Activated CD4-positive, alpha-beta T cell treated with anti-CD3 and anti-CD28 coated beads, Interleukin-2, amount 10 ng/mL, durations not matched to agents 7 days and 5 days (primary cell): ENCODE measurements at regions not wholly inside any gene's neighbourhood (a gene's known extent, or its start where the extent isn't known, plus 50 kb on each side); places are given as distances from the start of the nearest gene placed in this dataset.
"Not testable (repeated sequence)": the region's sequence is repeated elsewhere in the genome, so short reads cannot be mapped to it uniquely, and the experiment has no call there.

Experiments used
- CTCF ChIA-PET: fragments of 350-600 bp; sonication (Branson Sonifier 250); formaldehyde crosslinking; loops from one replicate; lab custom pipeline; 2021; ENCODE audit warnings: antibody characterized with exemption; lab: Charles Lee
- POLR2A ChIA-PET: fragments of 350-600 bp; sonication (Branson Sonifier 250); formaldehyde crosslinking; loops from one replicate; lab custom pipeline; 2021; ENCODE audit warnings: antibody characterized with exemption; lab: Charles Lee
- DNase-seq: peaks from one replicate; pipeline ENCODE4 v3.0.0-alpha.2; 2020
- H3K27ac Mint-ChIP-seq: one replicate; pipeline ENCODE4 v1.8.0; 2021; ENCODE audit warnings: mild to moderate bottlenecking, moderate library complexity, mixed read lengths
- H3K27me3 Mint-ChIP-seq: one replicate; pipeline ENCODE4 v1.8.0; 2021; ENCODE audit warnings: mixed read lengths
- H3K36me3 Mint-ChIP-seq: one replicate; pipeline ENCODE4 v1.8.0; 2021; ENCODE audit warnings: low read depth, mixed read lengths
- H3K4me1 Mint-ChIP-seq: one replicate; pipeline ENCODE4 v1.8.0; 2021; ENCODE audit warnings: mixed read lengths
- H3K4me3 Mint-ChIP-seq: one replicate; pipeline ENCODE4 v1.8.0; 2021; ENCODE audit warnings: mild to moderate bottlenecking, moderate library complexity, mixed read lengths
- H3K9me3 Mint-ChIP-seq: one replicate; pipeline ENCODE4 v1.8.0; 2021; ENCODE audit warnings: mixed read lengths

DNA sequence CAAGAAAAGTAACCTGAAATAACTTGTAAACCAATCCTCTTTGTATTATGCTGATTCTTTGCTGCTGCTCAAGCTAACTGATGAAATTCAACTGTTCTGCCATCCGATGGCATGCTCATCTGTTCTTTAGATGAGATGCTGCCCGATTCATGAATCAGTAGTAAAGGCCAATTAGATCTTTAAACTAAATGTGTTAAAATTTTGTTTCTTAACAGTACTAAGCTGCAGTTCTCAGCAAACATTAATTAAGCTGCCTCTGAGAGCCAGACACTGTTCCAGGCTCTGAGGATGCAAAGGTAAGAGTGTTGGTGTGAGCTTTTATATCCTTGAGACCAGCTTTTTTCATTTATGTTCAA, 77.0 kb upstream of the NT5E start:
- H3K9me3 Mint-ChIP-seq, result no peaks in the 10 kb centered on the region
- H3K27me3 Mint-ChIP-seq, result no peaks in the 10 kb centered on the region
- no peak overlapping the region for H3K4me3 Mint-ChIP-seq
- H3K36me3 Mint-ChIP-seq, result no peaks in the 10 kb centered on the region
- peaks cover 2% of the 10 kb centered on the region for H3K4me1 Mint-ChIP-seq
- ChIA-PET POLR2A (no interaction called here), CTCF (no interaction called here)
- H3K27ac Mint-ChIP-seq, result no peak overlapping the region
- DNase-seq, result no peak

DNA sequence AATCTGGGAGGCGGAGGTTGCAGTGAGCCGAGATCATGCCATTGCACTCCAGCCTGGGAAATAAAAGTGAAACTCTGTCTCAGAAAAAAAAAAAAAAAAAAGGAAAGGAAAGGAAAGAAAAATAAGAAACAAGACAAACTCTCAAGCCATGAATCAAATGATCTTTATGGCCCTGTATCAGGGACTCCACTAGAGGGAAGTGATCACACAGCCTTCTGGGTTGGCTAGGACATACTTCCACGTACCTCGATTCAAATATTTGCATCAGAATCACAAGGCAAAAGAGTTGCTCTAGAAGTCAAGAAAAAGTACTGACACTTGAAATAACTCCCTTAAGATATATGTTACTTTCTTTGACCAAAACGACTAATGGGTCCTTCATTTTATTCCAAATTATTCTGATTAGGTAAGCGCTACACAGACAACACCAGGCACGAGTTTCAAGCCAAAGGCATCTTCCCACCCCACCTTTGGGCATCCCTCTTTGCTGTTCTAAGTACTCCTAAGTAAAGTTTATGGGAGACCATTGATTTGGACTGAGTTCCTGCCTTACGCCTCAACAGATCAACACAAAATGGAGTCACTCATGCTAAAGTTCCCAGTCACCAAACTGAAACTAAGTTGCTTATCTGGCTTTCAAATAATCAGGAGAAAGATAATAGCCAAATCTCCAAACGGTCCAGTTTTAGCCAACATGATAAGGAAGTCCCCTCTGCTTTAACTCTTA, 77.5 kb upstream of the NT5E start:
- Mint-ChIP-seq H3K27me3 (no peaks in the 10 kb centered on the region), H3K4me1 (peaks cover 2% of the 10 kb centered on the region), H3K36me3 (no peaks in the 10 kb centered on the region), H3K4me3 (no peak overlapping the region), H3K27ac (no peak overlapping the region), H3K9me3 (no peaks in the 10 kb centered on the region)
- POLR2A ChIA-PET, result no interaction called here
- CTCF ChIA-PET, result interaction anchor here (0.6 kb wide), 1 partner anchor 45 kb away, joined by 3 read pairs; no protein-coding TSS in a partner anchor
- no peak for DNase-seq

DNA sequence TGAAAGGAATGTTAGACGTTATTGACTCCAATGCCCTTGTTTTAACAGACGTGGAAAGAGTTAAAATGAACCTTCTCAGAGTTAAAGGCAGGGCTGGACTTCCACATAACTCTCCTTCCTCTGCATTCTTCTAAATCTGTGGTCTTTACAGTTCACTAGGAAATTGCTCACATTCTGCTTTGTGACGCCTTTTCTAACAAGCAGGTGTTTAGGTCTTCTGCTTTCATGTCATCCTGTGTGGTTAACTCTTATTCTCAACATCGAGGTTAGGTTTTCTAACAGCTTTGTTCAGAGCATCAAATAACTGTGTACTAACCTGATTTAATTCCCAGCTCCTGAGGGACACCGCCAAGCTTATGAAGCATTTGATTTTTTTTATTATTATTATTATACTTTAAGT, 81.3 kb upstream of the NT5E start:
- no peak for DNase-seq
- Mint-ChIP-seq H3K9me3 (no peaks in the 10 kb centered on the region), H3K27ac (no peak overlapping the region), H3K4me3 (no peak overlapping the region), H3K27me3 (peaks cover 7% of the 10 kb centered on the region), H3K4me1 (peaks cover 2% of the 10 kb centered on the region), H3K36me3 (no peaks in the 10 kb centered on the region)
- ChIA-PET CTCF (no interaction called here), POLR2A (no interaction called here)

- peaks cover 2% of the 10 kb centered on the region for H3K4me1 Mint-ChIP-seq
- no peaks in the 10 kb centered on the region for H3K9me3 Mint-ChIP-seq
- POLR2A ChIA-PET, result no interaction called here
- no peaks in the 10 kb centered on the region for H3K36me3 Mint-ChIP-seq
- no peak overlapping the region for H3K4me3 Mint-ChIP-seq
- DNase-seq, result peak; percentile 7
- H3K27me3 Mint-ChIP-seq, result peaks cover 9% of the 10 kb centered on the region
- no peak overlapping the region for H3K27ac Mint-ChIP-seq
- CTCF ChIA-PET, result no interaction called here
Observed at GRCh38 chr6:85364344-85364743, 85.5 kb upstream of the NT5E start.

GRCh38 chr6:85363870-85364269, 86.0 kb upstream of the NT5E start:
- DNase-seq, result no peak
- Mint-ChIP-seq H3K27ac (no peak overlapping the region), H3K4me1 (peaks cover 2% of the 10 kb centered on the region), H3K9me3 (no peaks in the 10 kb centered on the region), H3K36me3 (no peaks in the 10 kb centered on the region), H3K4me3 (no peak overlapping the region), H3K27me3 (peaks cover 9% of the 10 kb centered on the region)
- ChIA-PET POLR2A (no interaction called here), CTCF (no interaction called here)

DNA sequence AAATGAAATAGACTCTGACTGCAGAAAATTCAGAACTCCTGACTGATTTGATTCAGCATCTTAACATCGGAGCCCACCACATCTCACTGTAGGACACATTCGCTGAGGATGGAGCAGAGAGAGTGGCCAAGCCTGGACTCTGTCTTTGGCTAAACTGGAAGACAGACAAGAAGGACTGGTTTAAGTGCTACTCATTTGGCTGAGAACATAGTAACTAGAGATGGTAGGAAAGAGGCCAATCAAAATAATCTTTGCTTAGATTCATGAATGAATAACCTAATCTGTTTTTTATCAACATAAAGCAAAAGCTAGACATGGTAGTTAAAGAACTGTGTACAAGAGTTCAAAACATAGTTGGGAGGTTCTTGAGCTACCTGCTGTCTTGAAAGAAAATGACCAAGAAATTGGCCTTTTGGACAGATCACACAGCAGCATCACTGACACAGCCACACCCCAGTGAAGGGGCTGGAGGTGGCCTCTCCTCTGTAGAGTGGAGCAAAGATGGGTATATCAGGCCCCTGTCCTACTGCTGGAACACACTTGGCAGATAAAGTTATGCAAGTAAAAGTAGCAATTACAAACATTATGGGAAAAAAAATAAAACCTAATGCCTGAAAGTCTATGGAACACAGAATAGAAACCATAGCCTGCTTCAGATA, 87.1 kb upstream of the NT5E start:
- ChIA-PET POLR2A (no interaction called here), CTCF (interaction anchor here (1.3 to 1.6 kb wide), 2 partner anchors 7 to 289 kb away, joined by 3 to 4 read pairs; no protein-coding TSS in a partner anchor)
- H3K27ac Mint-ChIP-seq, result no peak overlapping the region
- H3K36me3 Mint-ChIP-seq, result no peaks in the 10 kb centered on the region
- H3K9me3 Mint-ChIP-seq, result no peaks in the 10 kb centered on the region
- peaks cover 9% of the 10 kb centered on the region for H3K27me3 Mint-ChIP-seq
- no peaks in the 10 kb centered on the region for H3K4me1 Mint-ChIP-seq
- H3K4me3 Mint-ChIP-seq, result no peak overlapping the region
- DNase-seq, result no peak

DNA sequence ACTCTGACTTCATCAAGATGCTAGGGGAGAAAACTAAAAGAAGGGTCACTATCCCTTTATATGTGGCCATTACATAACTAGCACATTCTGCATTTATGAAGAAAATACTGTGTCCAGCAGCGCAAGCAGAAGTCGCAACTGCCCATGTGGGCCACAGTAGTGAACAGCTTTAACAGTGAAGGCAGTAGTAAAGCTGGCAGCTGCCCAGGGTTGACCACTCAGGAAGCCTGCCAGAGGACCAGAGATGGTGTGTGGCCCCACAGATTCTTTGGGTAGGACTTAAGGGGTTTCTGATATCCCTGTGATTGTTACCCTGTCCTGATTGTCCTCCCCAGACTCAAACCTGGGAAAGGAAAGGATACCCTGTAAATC, 88.3 kb upstream of the NT5E start:
- H3K4me1 Mint-ChIP-seq, result no peaks in the 10 kb centered on the region
- no peak for DNase-seq
- no peak overlapping the region for H3K27ac Mint-ChIP-seq
- CTCF ChIA-PET, result interaction anchor here (1.3 to 2.8 kb wide), 3 partner anchors 9 to 290 kb away, joined by 3 to 12 read pairs (median 4); no protein-coding TSS in a partner anchor
- H3K9me3 Mint-ChIP-seq, result no peaks in the 10 kb centered on the region
- H3K4me3 Mint-ChIP-seq, result no peak overlapping the region
- POLR2A ChIA-PET, result no interaction called here
- no peaks in the 10 kb centered on the region for H3K36me3 Mint-ChIP-seq
- H3K27me3 Mint-ChIP-seq, result peaks cover 2% of the 10 kb centered on the region

- ChIA-PET CTCF (interaction anchor here (0.6 to 2.8 kb wide), 6 partner anchors 9 to 291 kb away, joined by 3 to 12 read pairs (median 4); partner anchors contain the start of gene NT5E), POLR2A (no interaction called here)
- Mint-ChIP-seq H3K36me3 (no peaks in the 10 kb centered on the region), H3K27me3 (peaks cover 2% of the 10 kb centered on the region), H3K4me1 (no peaks in the 10 kb centered on the region), H3K4me3 (no peak overlapping the region), H3K9me3 (no peaks in the 10 kb centered on the region), H3K27ac (no peak overlapping the region)
- DNase-seq, result no peak
Observed at GRCh38 chr6:85360794-85361642, 88.9 kb upstream of the NT5E start.

GRCh38 chr6:85357651-85358050, 92.2 kb upstream of the NT5E start:
- H3K27me3 Mint-ChIP-seq, result peaks cover 2% of the 10 kb centered on the region
- H3K9me3 Mint-ChIP-seq, result no peaks in the 10 kb centered on the region
- no peaks in the 10 kb centered on the region for H3K36me3 Mint-ChIP-seq
- no peak for DNase-seq
- H3K27ac Mint-ChIP-seq, result no peak overlapping the region
- no peaks in the 10 kb centered on the region for H3K4me1 Mint-ChIP-seq
- POLR2A ChIA-PET, result no interaction called here
- CTCF ChIA-PET, result interaction anchor here (1.2 kb wide), 1 partner anchor 125 kb away, joined by 3 read pairs; no protein-coding TSS in a partner anchor
- H3K4me3 Mint-ChIP-seq, result no peak overlapping the region

DNA sequence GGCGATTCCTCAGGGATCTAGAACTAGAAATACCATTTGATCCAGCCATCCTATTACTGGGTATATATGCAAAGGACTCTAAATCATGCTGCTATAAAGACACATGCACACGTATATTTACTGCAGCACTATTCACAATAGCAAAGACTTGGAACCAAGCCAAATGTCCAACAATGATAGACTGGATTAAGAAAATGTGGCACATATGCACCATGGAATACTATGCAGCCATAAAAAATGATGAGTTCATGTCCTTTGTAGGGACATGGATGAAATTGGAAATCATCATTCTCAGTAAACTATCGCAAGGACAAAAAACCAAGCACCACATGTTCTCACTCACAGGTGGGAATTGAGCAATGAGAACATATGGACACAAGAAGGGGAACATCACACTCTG, 93.1 kb upstream of the NT5E start:
- H3K4me1 Mint-ChIP-seq, H3K27ac Mint-ChIP-seq, H3K4me3 Mint-ChIP-seq, H3K36me3 Mint-ChIP-seq, DNase-seq, H3K9me3 Mint-ChIP-seq, CTCF ChIA-PET, POLR2A ChIA-PET, H3K27me3 Mint-ChIP-seq: not testable (repeated sequence)

- Mint-ChIP-seq H3K4me3 (no peak overlapping the region), H3K27ac (no peak overlapping the region), H3K9me3 (no peaks in the 10 kb centered on the region), H3K36me3 (no peaks in the 10 kb centered on the region), H3K27me3 (peaks cover 4% of the 10 kb centered on the region), H3K4me1 (no peaks in the 10 kb centered on the region)
- CTCF ChIA-PET, result interaction anchor here (1.1 to 1.9 kb wide), 5 partner anchors 102 to 139 kb away, joined by 3 to 8 read pairs (median 7); no protein-coding TSS in a partner anchor
- POLR2A ChIA-PET, result no interaction called here
- no peak for DNase-seq
Observed at GRCh38 chr6:85355816-85356215, 94.1 kb upstream of the NT5E start.

- ChIA-PET CTCF (interaction anchor here (0.6 to 1.9 kb wide), 8 partner anchors 98 to 145 kb away, joined by 3 to 8 read pairs (median 6); no protein-coding TSS in a partner anchor), POLR2A (no interaction called here)
- Mint-ChIP-seq H3K9me3 (no peaks in the 10 kb centered on the region), H3K27me3 (peaks cover 4% of the 10 kb centered on the region), H3K4me3 (no peak overlapping the region), H3K4me1 (no peaks in the 10 kb centered on the region), H3K27ac (no peak overlapping the region), H3K36me3 (no peaks in the 10 kb centered on the region)
- peak; percentile 70 for DNase-seq
Observed at GRCh38 chr6:85354761-85355618, 94.9 kb upstream of the NT5E start.
